Ovary (tissue), 7 donors: ENCODE measurements at regions not wholly inside any gene's neighbourhood (a gene's known extent, or its start where the extent isn't known, plus 50 kb on each side); places are given as distances from the start of the nearest gene placed in this dataset.

ENCODE experiments used
- DNase-seq, 5 donors: peaks; one replicate each; pipeline ENCODE4 v3.0.0-alpha.2; 2019 to 2020
- H3K27ac ChIP-seq, 2 donors: fragments of 200-600 bp; one replicate each; pipeline versions ENCODE4 v1.5.1 to v1.8.0; 2019 to 2022
- H3K27me3 ChIP-seq: fragments of 200-600 bp; one replicate; pipeline ENCODE4 v1.8.0; 2022
- H3K36me3 ChIP-seq: fragments of 200-600 bp; sonication (generic); one replicate; pipeline ENCODE4 v1.5.1; 2019
- H3K4me1 ChIP-seq: one replicate; pipeline ENCODE4 v1.8.1; 2013; ENCODE audit warnings: mild to moderate bottlenecking, moderate library complexity; ENCODE audit not compliant: insufficient read depth
- H3K4me3 ChIP-seq: fragments of 200-600 bp; sonication (generic); one replicate; pipeline ENCODE4 v1.5.1; 2017
- H3K9me3 ChIP-seq, 2 donors: fragments of 200-600 bp in 1 of 2; sonication (generic) in 1 of 2; one replicate each; pipeline versions ENCODE4 v1.5.1 to v1.8.1; 2013 to 2019; ENCODE audit warnings: mild to moderate bottlenecking in 1 of 2, moderate library complexity in 1 of 2
- CTCF ChIP-seq, 3 donors: fragments of 450-650 bp in 2 of 3; fragments of 200-600 bp in 1 of 3; IDR thresholded peaks; one replicate each; pipeline versions ENCODE4 v1.5.1 to v1.8.0; 2016 to 2022; ENCODE audit warnings: antibody characterized with exemption in 3 of 3, mild to moderate bottlenecking in 1 of 3
- EP300 ChIP-seq: sonication (generic); formaldehyde crosslinking; IDR thresholded peaks from one replicate; pipeline ENCODE4 v1.6.1; 2017; ENCODE audit warnings: antibody characterized with exemption
- POLR2A ChIP-seq: fragments of 450-650 bp; IDR thresholded peaks from one replicate; pipeline ENCODE4 v1.6.1; 2017; ENCODE audit warnings: antibody characterized with exemption, mild to moderate bottlenecking, moderate library complexity
- WGBS, 3 donors: extraction: QIAGEN DNeasy Blood & Tissue Kit in 1 of 3; methylation state at CpG; one replicate each; pipeline versions ENCODE4 v1.1.5 to v1.1.7; 2013 to 2017; 5-methylcytosine and 5-hydroxymethylcytosine counted together
- intact Hi-C, 4 donors: fragments of 100-400 bp; cut with DNase I; formaldehyde crosslinking; loops; one replicate each; pipeline versions ENCODE4 v1.11.0 to v1.15.1; 2022 to 2023
- donor health status: DM: no; HTN: no; CAD: no; lungs with moderate emphysema.
- donor health status: DM: no; HTN: no; CAD: no.
- donor health status: Bipolar disorder and iron deficiency.
- donor health status: DM: no; HTN: no; CAD: no.
- donor health status: DM: yes; HTN: yes; CAD: no.

DNA sequence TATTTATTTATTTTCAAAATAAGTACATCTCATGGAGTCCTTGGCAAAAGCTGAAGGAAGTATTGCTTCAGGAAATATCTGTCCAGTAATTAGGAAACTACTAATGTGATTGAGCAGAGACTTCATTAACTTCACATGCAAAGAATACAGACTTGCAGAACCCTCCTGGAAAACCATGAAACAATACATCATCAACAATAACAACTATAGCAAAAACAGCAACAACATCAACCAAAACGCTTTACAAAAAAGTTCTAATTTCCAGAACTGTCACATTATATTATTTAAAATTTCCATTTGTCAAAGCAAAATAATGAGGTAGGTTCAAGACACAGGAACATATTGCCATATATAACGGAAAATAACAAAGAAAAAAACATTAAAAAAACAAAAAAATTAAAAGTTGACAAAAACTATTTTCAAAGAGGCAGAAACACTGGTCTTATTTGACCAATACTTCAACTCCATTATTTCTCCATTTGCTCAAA lies 79.8 kb upstream of the TOP3B start:
- no peak overlapping the region for H3K4me3 ChIP-seq
- H3K27ac ChIP-seq: no peak overlapping the region
- intact Hi-C loops: loop anchor here in 1 of 4 donors (10.0 kb wide), 1 partner anchor 348 kb away; no protein-coding TSS in a partner anchor
- TF ChIP-seq POLR2A: no peak
- TF ChIP-seq EP300: no peak
- no peak for TF ChIP-seq CTCF (IDR thresholded peaks at IDR 0.05)
- H3K4me1 ChIP-seq: no peaks in the 10 kb centered on the region
- no peak for DNase-seq
- WGBS, 3 donors: 73 to 87% (median 81%) methylated on average over 2 of the region's 2 CpGs
- no peaks in the 10 kb centered on the region for H3K36me3 ChIP-seq
- H3K27me3 ChIP-seq: no peaks in the 10 kb centered on the region
- no peaks in the 10 kb centered on the region for H3K9me3 ChIP-seq

DNA sequence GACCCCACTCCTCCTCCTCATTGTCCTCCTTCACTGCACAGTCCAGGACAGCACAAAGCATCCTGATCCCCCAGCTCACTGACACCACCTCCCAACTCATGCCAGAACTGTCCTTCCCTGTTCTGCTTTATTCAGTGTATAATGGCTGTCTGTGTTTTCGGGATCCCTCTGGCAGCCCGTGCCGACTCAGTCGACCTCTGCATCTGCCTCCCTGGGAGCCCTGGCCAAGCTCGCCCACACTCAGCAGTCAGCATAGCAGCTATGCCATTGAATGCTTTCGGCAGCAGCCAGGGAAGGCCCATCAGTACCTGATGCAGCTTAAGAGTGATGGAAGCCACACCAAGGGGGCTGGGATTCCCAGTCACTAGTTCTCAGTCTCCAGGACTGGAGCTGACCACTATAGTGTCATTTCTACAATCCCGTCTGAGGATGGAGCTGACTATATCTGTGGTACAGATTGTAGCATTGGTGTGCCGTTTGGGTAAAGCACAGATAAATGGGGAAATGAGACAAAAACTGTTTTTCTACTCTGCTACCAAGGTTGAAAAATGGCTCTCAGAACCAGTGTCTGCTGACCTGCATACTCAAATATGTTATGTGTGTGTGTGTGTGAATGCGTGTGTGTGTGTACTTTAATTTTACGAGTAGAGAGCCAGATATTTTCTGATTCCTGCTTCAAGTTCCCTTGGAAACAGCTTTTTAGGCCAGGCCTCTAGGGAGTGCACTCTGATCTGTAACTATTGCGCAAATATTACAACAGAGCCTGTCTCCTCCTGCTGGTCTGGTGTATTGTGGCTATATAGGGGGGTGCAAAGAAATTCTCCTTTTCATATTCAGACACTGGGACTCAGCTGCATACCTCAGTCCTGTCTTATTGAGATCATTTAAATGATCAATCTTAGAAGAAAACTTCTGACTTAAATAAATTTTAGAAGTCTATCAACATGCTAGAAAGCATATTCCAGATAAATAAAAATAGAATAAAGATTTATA lies 78.8 kb upstream of the TOP3B start:
- no peaks in the 10 kb centered on the region for H3K36me3 ChIP-seq
- 27 to 36% (median 33%) methylated on average over 11 of the region's 11 CpGs for WGBS, 3 donors
- H3K27ac ChIP-seq: peak overlapping the region in 1 of 2 donors; percentile 56
- no peaks in the 10 kb centered on the region for H3K9me3 ChIP-seq
- DNase-seq: peak in 4 of 5 donors; percentile 18 to 76 (median 48)
- H3K4me1 ChIP-seq: no peaks in the 10 kb centered on the region
- H3K27me3 ChIP-seq: no peaks in the 10 kb centered on the region
- no peak overlapping the region for H3K4me3 ChIP-seq
- TF ChIP-seq POLR2A (no peak), EP300 (peak; percentile 2), CTCF (IDR thresholded peaks at IDR 0.05) (peak in 1 of 3 donors; percentile 70)
- intact Hi-C loops: loop anchor here in 1 of 4 donors (10.0 kb wide), 1 partner anchor 347 kb away; no protein-coding TSS in a partner anchor

DNA sequence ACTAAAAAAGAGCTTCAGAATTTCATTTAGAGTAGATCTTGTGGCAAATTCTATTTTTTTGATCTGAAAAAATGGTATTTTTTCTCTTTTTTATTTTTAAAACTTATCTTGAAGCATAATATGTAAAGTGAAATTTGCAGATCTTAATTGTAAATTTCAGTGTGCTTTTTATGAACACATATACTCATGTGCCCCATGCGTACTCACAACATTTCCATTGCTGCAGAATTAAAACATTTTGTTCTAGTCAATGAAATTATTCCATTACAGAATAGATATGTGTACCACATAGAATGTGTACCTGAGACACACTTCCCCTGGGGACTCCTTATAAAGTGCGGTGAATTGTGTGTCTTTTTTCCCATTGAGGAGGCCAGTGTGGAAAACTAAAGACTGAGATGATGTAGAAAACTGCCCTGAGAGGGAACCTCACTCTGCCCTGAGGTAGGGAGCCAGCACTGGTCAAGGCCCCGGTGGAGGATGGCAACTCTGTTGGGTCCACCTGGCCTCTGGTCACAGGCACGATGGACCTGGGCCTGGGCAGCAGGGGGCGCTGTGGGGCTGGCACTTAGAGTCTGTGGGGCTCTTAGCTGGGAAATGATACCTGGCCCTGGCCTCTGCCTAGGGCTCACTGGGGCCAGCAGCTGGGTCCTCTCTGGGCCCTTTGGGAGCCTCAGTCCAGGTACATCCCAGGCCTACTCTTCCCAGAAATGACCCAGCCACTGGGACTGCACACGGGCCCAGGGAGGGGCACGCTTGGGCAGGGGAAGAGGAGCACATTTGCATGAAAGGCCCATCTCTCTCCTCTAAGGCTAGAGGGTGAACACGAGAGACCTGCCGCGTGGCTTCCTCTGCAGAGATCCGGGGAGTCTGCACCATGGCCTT lies 77.9 kb upstream of the TOP3B start:
- Histone ChIP-seq H3K27me3 (no peaks in the 10 kb centered on the region), H3K4me1 (no peaks in the 10 kb centered on the region), H3K36me3 (no peaks in the 10 kb centered on the region), H3K27ac (peak overlapping the region in 1 of 2 donors; percentile 56), H3K4me3 (no peak overlapping the region), H3K9me3 (no peaks in the 10 kb centered on the region)
- peak; percentile 26 to 79 (median 36) for DNase-seq
- WGBS, 3 donors: 35 to 48% (median 43%) methylated on average over 11 of the region's 11 CpGs
- TF ChIP-seq CTCF (IDR thresholded peaks at IDR 0.05) (peak in 1 of 3 donors; percentile 25), EP300 (no peak)
- intact Hi-C loops: loop anchor here in 1 of 4 donors (10.0 kb wide), 1 partner anchor 346 kb away; no protein-coding TSS in a partner anchor
